HT-29 (cell line): ENCODE measurements at regions not wholly inside any gene's neighbourhood (a gene's known extent, or its start where the extent isn't known, plus 50 kb on each side); places are given as distances from the start of the nearest gene placed in this dataset.

Experiments
- DNase-seq: peaks from one replicate; pipeline ENCODE4 v3.0.0-alpha.2; 2015; ENCODE audit warnings: low spot score

- DNase-seq: no peak
Measured at GRCh38 chrX:39596437-39596836, 501.3 kb downstream of the BCOR start.

GRCh38 chrX:39599339-39599738 lies 498.4 kb downstream of the BCOR start:
- no peak for DNase-seq

GRCh38 chrX:39600222-39600621 lies 497.5 kb downstream of the BCOR start:
- no peak for DNase-seq

GRCh38 chrX:39601231-39602177 lies 496.3 kb downstream of the BCOR start:
- no peak for DNase-seq

GRCh38 chrX:39602195-39602594 lies 495.6 kb downstream of the BCOR start:
- DNase-seq: no peak

GRCh38 chrX:39603230-39603629 lies 494.5 kb downstream of the BCOR start:
- no peak for DNase-seq

GRCh38 chrX:39605183-39605582 lies 492.6 kb downstream of the BCOR start:
- no peak for DNase-seq

- DNase-seq: no peak
Measured at GRCh38 chrX:39605866-39606265, 491.9 kb downstream of the BCOR start.

GRCh38 chrX:39609941-39610340 lies 487.8 kb downstream of the BCOR start:
- DNase-seq: no peak

GRCh38 chrX:39611468-39611867 lies 486.3 kb downstream of the BCOR start:
- DNase-seq: no peak

GRCh38 chrX:39613482-39613995 lies 484.2 kb downstream of the BCOR start:
- DNase-seq: peak; percentile 74

- DNase-seq: peak; percentile 32
Measured at GRCh38 chrX:39613997-39614679, 483.6 kb downstream of the BCOR start.

GRCh38 chrX:39614680-39614998 lies 483.1 kb downstream of the BCOR start:
- no peak for DNase-seq

GRCh38 chrX:39616098-39616729 lies 481.5 kb downstream of the BCOR start:
- no peak for DNase-seq

GRCh38 chrX:39616731-39617130 lies 481.0 kb downstream of the BCOR start:
- DNase-seq: no peak

GRCh38 chrX:39618178-39618577 lies 479.6 kb downstream of the BCOR start:
- no peak for DNase-seq

GRCh38 chrX:39619182-39620009 lies 478.4 kb downstream of the BCOR start:
- DNase-seq: peak; percentile 17

- no peak for DNase-seq
Measured at GRCh38 chrX:39624166-39624565, 473.6 kb downstream of the BCOR start.

GRCh38 chrX:39625810-39626209 lies 471.9 kb downstream of the BCOR start:
- no peak for DNase-seq

GRCh38 chrX:39626749-39627148 lies 471.0 kb downstream of the BCOR start:
- no peak for DNase-seq

GRCh38 chrX:39627257-39627656 lies 470.5 kb downstream of the BCOR start:
- DNase-seq: no peak
